GM19463 (cell line): ENCODE measurements at regions not wholly inside any gene's neighbourhood (a gene's known extent, or its start where the extent isn't known, plus 50 kb on each side); places are given as distances from the start of the nearest gene placed in this dataset.
A peak's percentile ranks its signal among the peaks of the same experiment; 100 is the strongest.

ENCODE experiments used
- ATAC-seq: cut with Tn5 transposase; IDR thresholded peaks from one replicate; pipeline ENCODE4 v1.9.1; 2021; ENCODE audit warnings: mild to moderate bottlenecking, moderate library complexity; ENCODE audit not compliant: unreplicated experiment

GRCh38 chr12:91813701-91814100, 331.9 kb downstream of the BTG1 start:
- ATAC-seq: no peak

DNA sequence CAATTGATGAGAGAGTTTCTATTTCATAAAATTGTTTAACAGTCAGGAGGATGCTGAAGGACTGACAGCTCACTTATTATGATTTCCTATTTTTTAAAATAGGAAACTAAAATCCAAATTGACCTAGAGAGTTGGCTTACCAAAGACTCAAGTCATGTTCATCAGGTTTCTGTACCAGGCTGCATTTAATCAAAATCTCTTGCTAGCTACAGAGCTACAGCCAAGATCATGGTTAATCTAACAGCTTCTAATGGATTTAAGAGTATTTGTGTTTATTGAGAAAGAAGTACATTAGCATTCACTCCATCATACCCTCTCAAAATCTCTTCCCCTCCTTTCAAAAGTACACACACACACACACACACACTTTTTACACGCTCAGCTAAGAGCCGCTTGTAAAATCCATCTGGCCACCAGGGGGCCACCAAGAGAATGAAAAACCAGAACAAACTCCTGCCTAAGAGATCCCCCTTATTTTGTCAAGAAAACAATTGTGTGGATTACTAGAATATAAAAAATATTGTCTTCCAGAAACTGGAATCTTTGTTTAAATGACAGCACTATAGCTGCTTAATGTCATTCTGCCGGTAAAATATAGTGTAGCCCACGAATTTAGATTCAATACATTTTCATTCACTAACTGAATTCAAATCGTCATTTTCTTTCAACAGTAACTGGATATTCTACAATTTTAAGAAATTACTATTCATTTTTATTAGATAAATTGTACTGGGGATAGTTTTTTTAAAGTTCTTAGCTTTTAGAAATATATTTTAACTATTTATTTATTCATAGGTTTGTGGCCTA, 334.0 kb downstream of the BTG1 start:
- ATAC-seq: peak; percentile 76

GRCh38 chr12:91810531-91811451, 334.9 kb downstream of the BTG1 start:
- ATAC-seq: no peak

GRCh38 chr12:91810077-91810476, 335.6 kb downstream of the BTG1 start:
- no peak for ATAC-seq

GRCh38 chr12:91805031-91805430, 340.6 kb downstream of the BTG1 start:
- no peak for ATAC-seq

DNA sequence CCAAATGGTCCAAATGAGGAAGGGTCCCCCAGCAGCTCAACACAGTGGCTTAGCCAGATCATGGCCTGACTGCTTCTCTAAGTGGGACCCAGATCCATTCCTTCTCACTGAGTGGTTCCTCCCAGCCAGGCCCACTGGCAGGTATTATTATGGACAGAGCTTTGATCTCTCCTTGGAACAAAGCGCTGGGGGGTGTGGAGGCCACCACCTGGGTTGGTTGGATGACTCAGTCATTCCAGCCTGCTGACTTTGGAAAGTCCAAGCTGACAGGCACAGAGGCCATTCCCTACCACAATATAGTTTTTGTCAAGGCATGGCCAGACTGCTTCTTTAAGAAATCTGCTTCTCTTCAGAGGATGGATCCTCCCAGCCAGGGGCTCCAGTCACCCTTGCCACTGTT, 341.1 kb downstream of the BTG1 start:
- no peak for ATAC-seq

GRCh38 chr12:91801048-91801447, 344.6 kb downstream of the BTG1 start:
- no peak for ATAC-seq

DNA sequence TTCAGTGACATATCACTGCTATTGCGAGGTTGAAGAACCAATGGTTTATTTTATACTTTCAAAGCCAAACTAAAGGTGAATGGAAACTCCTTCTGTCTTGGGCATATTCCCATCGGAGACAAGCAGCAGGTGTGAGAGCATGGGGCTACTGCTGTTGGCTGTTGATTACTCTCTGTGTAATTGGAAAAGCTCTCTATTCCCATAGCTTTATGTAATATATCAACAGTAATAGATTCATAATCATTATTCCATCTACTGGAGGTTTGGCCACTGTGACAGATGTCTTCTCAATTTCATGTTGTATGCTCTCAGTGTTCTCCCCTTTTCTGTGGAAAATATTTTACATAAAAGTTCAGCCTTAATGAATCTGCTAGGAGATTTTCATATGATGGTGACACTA, 352.0 kb downstream of the BTG1 start:
- ATAC-seq: no peak

DNA sequence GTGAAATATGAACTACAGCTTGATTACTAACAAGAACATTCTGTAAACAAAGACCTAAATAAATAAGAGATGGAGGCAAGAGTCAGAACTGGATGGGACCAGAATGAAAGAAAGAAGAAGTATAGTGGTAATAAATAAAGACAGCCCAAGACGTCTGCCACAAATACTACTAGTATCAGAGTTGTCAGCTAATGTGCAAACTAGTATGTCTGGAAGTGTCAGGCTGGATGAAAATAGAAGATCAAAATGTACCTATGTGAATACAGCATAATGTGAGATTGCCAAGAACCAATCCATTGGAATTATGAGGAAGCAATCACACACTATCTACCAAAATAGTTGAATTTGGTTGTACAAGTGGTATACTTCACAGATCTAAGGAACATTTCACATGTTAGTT, 353.0 kb downstream of the BTG1 start:
- ATAC-seq: no peak

GRCh38 chr12:91786499-91787272, 359.0 kb downstream of the BTG1 start:
- no peak for ATAC-seq

DNA sequence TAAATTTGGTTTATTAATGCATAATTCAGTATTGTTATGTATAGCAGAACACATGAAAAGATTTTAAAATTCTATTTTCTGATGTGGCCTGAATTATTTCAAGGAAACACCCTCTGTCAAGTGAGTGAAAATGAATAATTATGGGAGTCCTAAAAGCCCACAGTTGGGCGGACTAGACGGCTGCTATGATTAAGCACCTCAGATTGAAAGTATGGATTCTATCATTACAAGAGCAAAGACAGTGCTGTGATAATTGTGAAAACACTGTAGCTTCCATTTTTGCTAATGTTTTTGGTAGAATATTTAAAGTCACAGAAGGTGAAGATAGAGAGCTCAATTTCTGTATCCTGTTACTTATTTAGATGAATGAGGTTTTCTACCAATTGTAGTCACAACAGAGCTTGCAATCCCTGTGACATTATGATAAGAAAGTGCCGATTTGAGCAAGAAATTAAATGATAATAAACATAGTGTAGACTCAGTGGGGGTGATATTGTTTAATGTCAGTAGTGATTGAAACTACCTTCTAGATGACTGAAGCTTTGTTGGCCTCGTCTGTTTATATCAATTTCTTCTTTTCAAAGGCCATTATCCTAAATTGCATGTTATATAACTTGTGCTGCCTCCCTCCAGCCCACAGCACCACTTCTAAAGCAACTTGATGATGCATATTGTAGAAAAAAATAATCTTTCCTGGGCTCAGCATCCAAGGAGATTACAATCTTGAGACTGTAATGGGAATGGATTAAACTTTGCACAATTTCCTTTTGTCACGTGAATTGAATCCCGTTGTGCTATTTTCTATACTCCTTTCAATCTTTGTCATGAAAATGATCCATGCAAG, 359.8 kb downstream of the BTG1 start:
- ATAC-seq: no peak

DNA sequence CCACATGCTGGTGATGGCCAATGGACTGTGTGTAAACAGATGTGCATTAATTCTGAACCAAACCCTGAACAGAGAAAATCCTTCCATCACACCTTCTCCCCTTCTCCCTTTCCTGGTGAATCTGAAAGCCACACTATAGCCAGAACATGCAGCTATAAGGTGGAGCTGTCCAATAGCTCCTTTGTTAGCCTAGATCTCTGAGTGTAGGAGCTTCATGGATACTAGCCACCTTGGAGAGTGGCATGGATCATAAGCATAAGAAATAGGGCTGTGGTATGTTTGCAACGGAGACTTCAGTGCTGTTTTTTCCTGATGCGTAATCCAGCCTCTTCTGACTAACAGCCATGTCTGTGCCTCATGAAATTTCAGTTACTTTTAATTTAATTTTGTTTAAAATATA, 364.5 kb downstream of the BTG1 start:
- ATAC-seq: no peak

DNA sequence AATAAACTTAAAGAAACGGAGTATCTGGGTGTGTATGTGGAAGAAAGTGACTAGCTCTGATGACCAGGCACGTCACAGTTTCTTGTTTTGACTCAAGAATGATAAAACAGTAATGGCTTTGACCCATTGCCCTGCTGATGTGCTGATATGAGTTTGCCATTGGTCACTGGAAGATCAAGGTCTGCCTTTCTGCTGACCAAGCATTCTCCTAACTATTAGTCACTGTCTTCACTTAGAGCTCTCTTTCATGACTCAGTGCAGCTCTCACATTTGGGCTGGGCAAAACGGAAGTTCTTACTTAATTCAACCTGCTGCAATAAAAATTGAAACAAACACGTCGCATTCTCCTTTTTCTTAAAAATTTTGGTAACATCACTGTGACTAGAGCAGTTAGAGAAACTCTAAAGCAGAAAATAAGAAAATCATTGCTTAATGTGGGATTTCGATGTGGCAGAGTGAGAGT, 366.7 kb downstream of the BTG1 start:
- ATAC-seq: peak; percentile 96

DNA sequence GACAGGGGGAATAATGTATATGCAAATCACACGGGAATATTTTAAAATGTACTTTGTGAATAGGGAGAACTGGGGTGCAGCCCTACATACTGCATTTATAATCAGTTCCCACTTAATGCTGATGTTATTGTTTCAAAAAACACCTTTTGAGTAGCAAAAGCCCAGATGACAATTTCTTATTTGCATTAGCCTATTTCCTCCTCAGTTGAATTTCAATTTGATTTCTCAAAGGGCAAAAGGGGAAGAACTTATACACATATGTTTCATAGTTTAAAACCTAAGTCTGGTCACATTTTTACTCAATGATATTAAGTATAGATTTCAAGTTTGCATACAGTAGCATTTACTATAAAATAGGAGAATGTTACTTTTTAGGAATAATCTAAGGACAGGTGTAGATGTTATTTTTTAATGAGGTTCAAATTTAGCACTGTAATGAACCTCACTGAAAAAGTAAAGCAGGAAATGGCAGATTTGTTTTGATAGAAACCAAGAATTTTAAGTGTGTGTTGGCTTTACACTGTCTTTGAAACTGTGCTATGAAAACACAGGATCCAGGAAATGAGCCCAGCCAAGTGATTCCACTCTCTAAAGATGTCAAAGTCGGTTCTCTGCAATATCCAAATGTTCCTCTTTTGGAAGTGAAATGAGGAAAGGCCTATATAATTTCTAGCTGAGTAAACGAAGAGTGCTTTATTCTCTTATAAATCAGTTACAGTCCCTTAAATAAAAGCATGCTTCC, 367.4 kb downstream of the BTG1 start:
- ATAC-seq: peak; percentile 32

DNA sequence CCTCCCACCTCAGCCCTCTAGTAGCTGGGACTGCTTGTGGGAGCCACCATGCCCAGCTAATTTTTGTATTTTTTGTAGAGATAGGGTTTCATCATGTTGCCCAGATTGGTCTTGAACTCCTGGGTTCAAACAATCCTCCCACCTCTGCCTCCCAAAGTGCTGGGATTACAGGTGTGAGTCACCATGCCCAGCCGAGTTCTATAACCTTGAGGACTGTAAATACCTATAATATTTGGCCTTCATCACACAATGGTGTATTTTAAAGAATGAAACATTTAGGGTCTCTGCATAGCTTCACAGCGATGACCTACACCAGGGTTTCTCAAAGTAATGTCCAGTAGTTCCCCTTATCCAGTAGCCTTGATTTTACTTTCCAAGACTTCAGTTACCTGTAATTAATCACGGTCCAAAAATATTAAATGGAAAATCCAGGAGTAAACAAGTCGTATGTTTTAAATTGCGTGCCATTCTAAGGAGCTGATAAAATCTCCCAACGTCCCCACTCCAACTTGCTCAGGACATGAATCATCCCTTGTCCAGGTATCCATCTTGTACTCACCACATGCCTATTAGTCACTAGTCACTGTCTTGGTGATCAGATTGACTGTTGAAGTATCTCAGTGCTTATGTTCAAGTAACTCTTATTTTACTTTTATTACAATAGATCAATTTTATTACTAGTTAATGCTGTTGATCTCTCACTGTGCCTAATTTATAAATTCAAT, 368.2 kb downstream of the BTG1 start:
- no peak for ATAC-seq

GRCh38 chr12:91774434-91774921, 371.2 kb downstream of the BTG1 start:
- ATAC-seq: no peak

DNA sequence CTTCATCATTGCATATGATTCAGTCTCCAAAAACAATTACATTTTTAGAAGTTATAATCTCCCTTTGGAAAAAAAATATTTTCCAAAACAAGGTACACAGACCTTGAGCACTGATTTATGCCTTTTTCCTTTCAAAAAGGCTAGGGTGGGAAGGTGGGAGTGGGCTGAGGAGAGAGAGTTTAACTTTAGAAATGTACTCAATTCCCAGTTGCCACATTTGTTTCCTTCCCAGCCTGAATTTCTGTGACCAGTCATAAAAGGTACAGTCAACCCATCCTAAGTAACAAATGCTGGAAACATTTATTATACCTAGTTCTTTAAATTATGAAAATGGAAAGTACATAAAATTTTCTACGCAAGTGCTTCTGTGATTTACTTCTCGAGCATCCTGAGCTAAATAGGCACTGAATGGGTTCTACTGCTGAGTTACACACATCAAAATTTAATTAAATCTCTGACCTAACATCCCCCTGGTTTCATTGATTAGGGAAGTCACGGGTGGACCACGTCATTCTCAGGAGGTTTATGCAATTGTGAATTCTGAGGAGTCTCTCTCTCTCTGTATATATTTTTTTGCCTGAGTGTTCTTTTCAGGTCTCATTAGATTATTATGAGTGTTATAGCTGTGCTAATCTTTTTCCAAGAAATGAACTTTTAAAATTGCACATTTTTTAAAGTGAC, 371.8 kb downstream of the BTG1 start:
- no peak for ATAC-seq

DNA sequence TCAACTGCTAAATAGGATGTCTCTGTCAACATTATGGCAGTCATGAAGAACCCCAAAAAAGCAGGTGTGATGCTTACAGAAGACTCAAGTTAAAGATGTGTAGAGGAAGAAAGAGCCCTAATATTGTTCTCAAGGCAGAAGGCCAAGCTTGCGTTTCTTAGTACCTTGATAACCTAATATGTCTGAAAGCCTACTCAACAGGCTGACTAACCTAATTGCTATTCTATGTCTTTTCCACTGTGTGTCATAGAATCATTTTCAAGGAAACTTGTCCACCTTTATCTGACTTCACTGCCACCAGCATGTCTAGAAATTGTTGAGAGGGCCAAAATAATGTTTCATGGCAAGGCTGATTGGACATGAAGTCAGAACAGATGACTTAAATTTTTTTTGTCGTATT, 373.2 kb downstream of the BTG1 start:
- ATAC-seq: no peak
